GM10248 (cell line): ENCODE measurements at regions not wholly inside any gene's neighbourhood (a gene's known extent, or its start where the extent isn't known, plus 50 kb on each side); places are given as distances from the start of the nearest gene placed in this dataset.
A peak's percentile ranks its signal among the peaks of the same experiment; 100 is the strongest.

Experiments
- CTCF ChIA-PET: fragments of 300-600 bp; sonication (Branson Sonifier 250); formaldehyde crosslinking; extraction: SDS; loops from one replicate; lab custom pipeline; 2021; ENCODE audit warnings: antibody characterized with exemption; lab: Yijun Ruan, JAX
- POLR2A ChIA-PET: fragments of 350-650 bp; sonication (Branson Sonifier 250); formaldehyde crosslinking; extraction: SDS; loops from one replicate; lab custom pipeline; 2020; ENCODE audit warnings: antibody characterized with exemption; lab: Yijun Ruan, JAX
- DNase-seq: peaks from one replicate; pipeline ENCODE4 v3.0.0; 2012; ENCODE audit errors: extremely low spot score
- CTCF ChIP-seq: IDR thresholded peaks from 2 replicates; pipeline ENCODE4 v1.5.1; 2012; ENCODE audit warnings: mild to moderate bottlenecking, low read depth; ENCODE audit errors: extremely low read depth, missing control alignments, control extremely low read depth

- POLR2A ChIA-PET = interaction anchor here (1.3 kb wide), 1 partner anchor 18 kb away, joined by 3 read pairs; no protein-coding TSS in a partner anchor
- CTCF ChIA-PET = interaction anchor here (0.8 to 2.1 kb wide), 7 partner anchors 9 to 51 kb away, joined by 3 to 8 read pairs (median 5); no protein-coding TSS in a partner anchor
- DNase-seq = peak; percentile 30
- TF ChIP-seq CTCF = no peak
Observed at GRCh38 chr1:221794079-221794670, 52.3 kb upstream of the DUSP10 start.

GRCh38 chr1:221793439-221794078 lies 51.7 kb upstream of the DUSP10 start:
- ChIA-PET POLR2A (interaction anchor here (1.3 kb wide), 1 partner anchor 17 kb away, joined by 3 read pairs; no protein-coding TSS in a partner anchor), CTCF (interaction anchor here (1.1 to 2.1 kb wide), 4 partner anchors 9 to 50 kb away, joined by 3 to 7 read pairs (median 4); no protein-coding TSS in a partner anchor)
- TF ChIP-seq CTCF = no peak
- peak; percentile 59 for DNase-seq

GRCh38 chr1:221791846-221792245 lies 50.0 kb upstream of the DUSP10 start:
- DNase-seq = no peak
- POLR2A ChIA-PET = no interaction called here
- TF ChIP-seq CTCF = no peak
- CTCF ChIA-PET = no interaction called here
